Subcutaneous abdominal adipose tissue (tissue), 5 donors: ENCODE measurements at regions not wholly inside any gene's neighbourhood (a gene's known extent, or its start where the extent isn't known, plus 50 kb on each side); places are given as distances from the start of the nearest gene placed in this dataset.

Experiments used
- H3K27ac ChIP-seq: one replicate; pipeline ENCODE4 v1.7.0; 2013; ENCODE audit warnings: low read depth, mild to moderate bottlenecking, inconsistent platforms, low read length, moderate library complexity
- H3K27me3 ChIP-seq, 5 donors: one replicate each; pipeline ENCODE4 v1.7.0; 2013; ENCODE audit warnings: low read length in 5 of 5, inconsistent platforms in 1 of 5; ENCODE audit not compliant: control insufficient read depth in 5 of 5, insufficient read depth in 4 of 5
- H3K36me3 ChIP-seq, 5 donors: one replicate each; pipeline ENCODE4 v1.7.0; 2013; ENCODE audit warnings: low read length in 5 of 5; ENCODE audit not compliant: control insufficient read depth in 5 of 5, insufficient read depth in 5 of 5
- H3K4me1 ChIP-seq, 5 donors: one replicate each; pipeline ENCODE4 v1.7.0; 2013; ENCODE audit warnings: low read length in 5 of 5, mild to moderate bottlenecking in 3 of 5, moderate library complexity in 1 of 5; ENCODE audit not compliant: control insufficient read depth in 5 of 5, insufficient read depth in 5 of 5
- H3K4me3 ChIP-seq, 5 donors: one replicate each; pipeline ENCODE4 v1.7.0; 2013; ENCODE audit warnings: low read length in 5 of 5, low read depth in 1 of 5
- H3K9ac ChIP-seq, 5 donors: one replicate each; pipeline ENCODE4 v1.7.0; 2013; ENCODE audit warnings: low read length in 5 of 5, mild to moderate bottlenecking in 4 of 5, moderate library complexity in 3 of 5
- H3K9me3 ChIP-seq, 5 donors: one replicate each; pipeline ENCODE4 v1.7.0; 2013; ENCODE audit warnings: low read length in 5 of 5; ENCODE audit not compliant: control insufficient read depth in 5 of 5
- donor health status: healthy.
- donor health status: healthy.
- donor health status: healthy.
- donor health status: healthy.
- donor health status: healthy.

- H3K36me3 ChIP-seq: no peaks in the 10 kb centered on the region
- no peaks in the 10 kb centered on the region for H3K4me1 ChIP-seq
- no peak overlapping the region for H3K4me3 ChIP-seq
- no peaks in the 10 kb centered on the region for H3K27me3 ChIP-seq
- H3K27ac ChIP-seq: no peak overlapping the region
- H3K9me3 ChIP-seq: no peaks in the 10 kb centered on the region
- H3K9ac ChIP-seq: no peak overlapping the region
These were observed 416.5 kb downstream of the TBL1XR1 start for GRCh38 chr3:176780766-176781165.

GRCh38 chr3:176776622-176777175, 420.6 kb downstream of the TBL1XR1 start:
- Histone ChIP-seq H3K4me1 (no peaks in the 10 kb centered on the region), H3K4me3 (no peak overlapping the region), H3K27ac (no peak overlapping the region), H3K27me3 (no peaks in the 10 kb centered on the region), H3K9ac (no peak overlapping the region), H3K36me3 (no peaks in the 10 kb centered on the region), H3K9me3 (peaks cover 0 to 7% (median 0%) of the 10 kb centered on the region in 5 donors)

GRCh38 chr3:176769547-176770190, 427.6 kb downstream of the TBL1XR1 start:
- no peaks in the 10 kb centered on the region for H3K36me3 ChIP-seq
- no peak overlapping the region for H3K27ac ChIP-seq
- H3K9ac ChIP-seq: no peak overlapping the region
- peaks cover 0 to 8% (median 7%) of the 10 kb centered on the region in 5 donors for H3K4me1 ChIP-seq
- no peak overlapping the region for H3K4me3 ChIP-seq
- no peaks in the 10 kb centered on the region for H3K27me3 ChIP-seq
- peaks cover 0 to 10% (median 2%) of the 10 kb centered on the region in 5 donors for H3K9me3 ChIP-seq

GRCh38 chr3:176767385-176767784, 429.9 kb downstream of the TBL1XR1 start:
- Histone ChIP-seq H3K27ac (no peak overlapping the region), H3K4me3 (no peak overlapping the region), H3K27me3 (no peaks in the 10 kb centered on the region), H3K4me1 (peaks cover 0 to 8% (median 7%) of the 10 kb centered on the region in 5 donors), H3K9ac (no peak overlapping the region), H3K36me3 (no peaks in the 10 kb centered on the region), H3K9me3 (peaks cover 0 to 10% (median 3%) of the 10 kb centered on the region in 5 donors)

GRCh38 chr3:176766862-176767261, 430.4 kb downstream of the TBL1XR1 start:
- Histone ChIP-seq H3K4me1 (peaks cover 0 to 8% (median 7%) of the 10 kb centered on the region in 5 donors), H3K27me3 (no peaks in the 10 kb centered on the region), H3K4me3 (no peak overlapping the region), H3K9ac (no peak overlapping the region), H3K27ac (no peak overlapping the region), H3K36me3 (no peaks in the 10 kb centered on the region), H3K9me3 (peaks cover 0 to 10% (median 3%) of the 10 kb centered on the region in 5 donors)

GRCh38 chr3:176765382-176765900, 431.8 kb downstream of the TBL1XR1 start:
- H3K9ac ChIP-seq: no peak overlapping the region

GRCh38 chr3:176759815-176760506, 437.3 kb downstream of the TBL1XR1 start:
- no peaks in the 10 kb centered on the region for H3K36me3 ChIP-seq
- H3K4me3 ChIP-seq: no peak overlapping the region
- no peaks in the 10 kb centered on the region for H3K4me1 ChIP-seq
- no peaks in the 10 kb centered on the region for H3K27me3 ChIP-seq
- H3K9ac ChIP-seq: no peak overlapping the region
- peaks cover 0 to 8% (median 0%) of the 10 kb centered on the region in 5 donors for H3K9me3 ChIP-seq
- no peak overlapping the region for H3K27ac ChIP-seq

More at GRCh38 chr3:176765382-176765900, 431.8 kb downstream of the TBL1XR1 start:
- Histone ChIP-seq H3K27ac (no peak overlapping the region), H3K36me3 (no peaks in the 10 kb centered on the region), H3K4me1 (peaks cover 0 to 8% (median 7%) of the 10 kb centered on the region in 5 donors), H3K4me3 (no peak overlapping the region), H3K27me3 (no peaks in the 10 kb centered on the region), H3K9me3 (peaks cover 0 to 10% (median 3%) of the 10 kb centered on the region in 5 donors)

GRCh38 chr3:176757429-176757828, 439.9 kb downstream of the TBL1XR1 start:
- Histone ChIP-seq H3K27me3 (no peaks in the 10 kb centered on the region), H3K4me1 (no peaks in the 10 kb centered on the region), H3K27ac (no peak overlapping the region), H3K9me3 (no peaks in the 10 kb centered on the region), H3K36me3 (no peaks in the 10 kb centered on the region), H3K4me3 (no peak overlapping the region), H3K9ac (no peak overlapping the region)

GRCh38 chr3:176755977-176756376, 441.3 kb downstream of the TBL1XR1 start:
- no peak overlapping the region for H3K9ac ChIP-seq
- no peak overlapping the region for H3K4me3 ChIP-seq
- H3K36me3 ChIP-seq: no peaks in the 10 kb centered on the region
- H3K9me3 ChIP-seq: no peaks in the 10 kb centered on the region
- no peaks in the 10 kb centered on the region for H3K4me1 ChIP-seq
- H3K27ac ChIP-seq: no peak overlapping the region
- H3K27me3 ChIP-seq: no peaks in the 10 kb centered on the region

GRCh38 chr3:176755552-176755951, 441.7 kb downstream of the TBL1XR1 start:
- Histone ChIP-seq H3K27ac (no peak overlapping the region), H3K36me3 (no peaks in the 10 kb centered on the region), H3K9me3 (no peaks in the 10 kb centered on the region), H3K9ac (no peak overlapping the region), H3K27me3 (no peaks in the 10 kb centered on the region), H3K4me3 (no peak overlapping the region), H3K4me1 (no peaks in the 10 kb centered on the region)
